NCI-H2196 treated with DMSO at 0.1 percent for 48 hours (cell line): ENCODE measurements at regions not wholly inside any gene's neighbourhood (a gene's known extent, or its start where the extent isn't known, plus 50 kb on each side); places are given as distances from the start of the nearest gene placed in this dataset.
"Not testable (repeated sequence)": the region's sequence is repeated elsewhere in the genome, so short reads cannot be mapped to it uniquely, and the experiment has no call there.

Source experiments
- DNase-seq: peaks from one replicate; lab custom pipeline; 2025; ENCODE audit not compliant: unreplicated experiment; lab: John Stamatoyannopoulos, UW

GRCh38 chr13:57909833-57910232 lies 278.3 kb downstream of the PCDH17 start:
- not testable (repeated sequence) for DNase-seq

GRCh38 chr13:57918086-57918485 lies 286.5 kb downstream of the PCDH17 start:
- no peak for DNase-seq

GRCh38 chr13:57918913-57919312 lies 287.4 kb downstream of the PCDH17 start:
- no peak for DNase-seq

- DNase-seq: no peak
Observed at GRCh38 chr13:57925250-57925649, 293.7 kb downstream of the PCDH17 start.

- no peak for DNase-seq
Observed at GRCh38 chr13:57925751-57926150, 294.2 kb downstream of the PCDH17 start.

- DNase-seq: no peak
Observed at GRCh38 chr13:57932061-57932460, 300.5 kb downstream of the PCDH17 start.

GRCh38 chr13:57933606-57934005 lies 302.1 kb downstream of the PCDH17 start:
- no peak for DNase-seq

GRCh38 chr13:57935965-57936364 lies 304.4 kb downstream of the PCDH17 start:
- no peak for DNase-seq

GRCh38 chr13:57946361-57946760 lies 314.8 kb downstream of the PCDH17 start:
- no peak for DNase-seq

- no peak for DNase-seq
Observed at GRCh38 chr13:57948884-57949283, 317.3 kb downstream of the PCDH17 start.

- no peak for DNase-seq
Observed at GRCh38 chr13:57969951-57970350, 338.4 kb downstream of the PCDH17 start.

GRCh38 chr13:57970404-57970803 lies 338.9 kb downstream of the PCDH17 start:
- DNase-seq: no peak

- DNase-seq: no peak
Observed at GRCh38 chr13:57982782-57983181, 351.2 kb downstream of the PCDH17 start.

- no peak for DNase-seq
Observed at GRCh38 chr13:57988276-57988675, 356.7 kb downstream of the PCDH17 start.

- no peak for DNase-seq
Observed at GRCh38 chr13:57991041-57991440, 359.5 kb downstream of the PCDH17 start.

- DNase-seq: no peak
Observed at GRCh38 chr13:57992416-57992815, 360.9 kb downstream of the PCDH17 start.

- DNase-seq: no peak
Observed at GRCh38 chr13:57996717-57997116, 365.2 kb downstream of the PCDH17 start.

- no peak for DNase-seq
Observed at GRCh38 chr13:58004751-58005150, 373.2 kb downstream of the PCDH17 start.

GRCh38 chr13:58018020-58018419 lies 386.5 kb downstream of the PCDH17 start:
- no peak for DNase-seq

- DNase-seq: no peak
Observed at GRCh38 chr13:58018865-58019264, 387.3 kb downstream of the PCDH17 start.

GRCh38 chr13:58024103-58024502 lies 392.6 kb downstream of the PCDH17 start:
- DNase-seq: no peak

GRCh38 chr13:58025821-58026220 lies 394.3 kb downstream of the PCDH17 start:
- no peak for DNase-seq

GRCh38 chr13:58032676-58033460 lies 401.3 kb downstream of the PCDH17 start:
- no peak for DNase-seq
